Stimulated activated CD4-positive, alpha-beta T cell treated with anti-CD3 and anti-CD28 coated beads, Interleukin-1b, Interleukin-23, amount 100 ng/mL, for 24 hours (primary cell): ENCODE measurements at regions not wholly inside any gene's neighbourhood (a gene's known extent, or its start where the extent isn't known, plus 50 kb on each side); places are given as distances from the start of the nearest gene placed in this dataset.

Experiments
- DNase-seq, 4 experiments: peaks; one replicate each; pipeline ENCODE4 v3.0.0-alpha.2; 2020; ENCODE audit warnings: low read depth in 4 of 4, low spot score in 1 of 4

DNA sequence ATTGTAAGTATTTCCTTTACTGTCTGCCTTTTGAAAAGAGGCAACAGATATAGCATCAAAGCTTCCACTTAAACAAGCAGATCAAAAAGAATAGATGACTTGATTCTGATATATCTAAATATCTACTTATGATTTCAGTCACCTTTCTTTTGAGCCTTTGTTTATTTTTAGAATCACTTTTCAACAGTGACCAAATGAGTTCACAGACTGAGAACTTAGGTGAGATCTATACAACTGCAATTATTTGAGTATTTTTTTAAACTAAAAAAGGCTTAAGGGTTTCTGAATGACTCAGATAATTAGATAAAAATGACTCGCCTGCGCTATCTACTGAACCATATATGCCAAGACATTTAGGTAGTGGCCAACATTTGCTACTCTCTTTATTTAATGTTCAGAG lies 166.7 kb upstream of the KCNIP4 start:
- DNase-seq: no peak

- DNase-seq: no peak
Observed at GRCh38 chr4:22103768-22104167, 155.2 kb upstream of the KCNIP4 start.

DNA sequence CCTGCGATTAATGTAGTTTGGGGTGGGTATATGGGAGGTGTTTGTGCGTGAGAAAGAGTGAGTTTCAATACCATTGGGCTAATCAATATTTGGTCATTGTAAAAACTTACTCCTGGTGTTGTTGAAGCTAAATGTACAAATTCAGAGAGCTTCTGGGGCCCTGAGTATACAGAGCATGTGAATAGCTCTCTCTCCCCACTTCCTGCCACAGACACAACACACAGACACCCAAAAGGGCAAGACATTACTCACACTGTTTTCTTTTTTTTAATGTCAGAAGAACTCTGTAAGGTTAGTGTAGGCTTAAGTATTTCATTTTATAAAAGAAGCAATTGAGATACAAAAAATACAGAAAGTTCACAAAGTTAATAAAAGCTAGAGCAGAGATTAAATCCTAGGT lies 151.3 kb upstream of the KCNIP4 start:
- DNase-seq: no peak

DNA sequence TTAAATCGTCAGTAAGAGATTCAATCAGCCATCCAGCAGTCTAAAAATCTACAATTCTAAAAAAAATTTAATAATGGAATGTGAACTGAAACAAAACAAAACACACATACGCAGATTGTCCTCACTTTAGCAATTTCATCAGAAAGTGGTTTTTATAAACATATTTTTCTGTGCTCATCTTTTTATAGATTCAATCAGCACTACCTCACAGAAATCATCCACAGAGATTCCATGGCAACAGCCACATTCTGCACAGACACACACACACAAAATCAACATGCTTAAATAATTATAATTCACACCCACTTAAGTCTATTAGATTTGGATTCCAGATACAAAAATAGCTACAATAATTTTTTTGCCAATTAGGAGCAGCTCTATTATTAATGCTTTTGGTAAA lies 149.0 kb upstream of the KCNIP4 start:
- no peak for DNase-seq

- DNase-seq: no peak
Observed at GRCh38 chr4:22094217-22094616, 145.6 kb upstream of the KCNIP4 start.

DNA sequence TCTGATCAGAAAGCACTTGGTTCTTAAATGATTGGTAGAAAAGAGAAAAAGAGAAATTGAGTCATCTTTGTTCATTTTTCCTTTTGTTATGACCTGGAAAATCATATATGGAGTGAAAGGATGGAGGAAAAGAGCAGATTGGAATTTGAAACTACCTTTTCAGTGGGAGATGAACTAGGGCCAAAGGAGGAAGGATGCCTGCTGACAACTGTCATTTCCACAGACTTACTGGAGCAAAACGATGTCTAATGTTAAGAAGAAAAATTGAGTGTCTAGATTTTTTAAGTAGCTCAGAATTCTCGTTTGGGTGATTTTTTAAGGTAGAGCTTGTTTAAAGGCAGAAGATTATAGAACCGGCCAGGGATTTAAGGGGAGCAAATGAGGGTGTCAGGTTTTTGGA lies 144.6 kb upstream of the KCNIP4 start:
- no peak for DNase-seq

DNA sequence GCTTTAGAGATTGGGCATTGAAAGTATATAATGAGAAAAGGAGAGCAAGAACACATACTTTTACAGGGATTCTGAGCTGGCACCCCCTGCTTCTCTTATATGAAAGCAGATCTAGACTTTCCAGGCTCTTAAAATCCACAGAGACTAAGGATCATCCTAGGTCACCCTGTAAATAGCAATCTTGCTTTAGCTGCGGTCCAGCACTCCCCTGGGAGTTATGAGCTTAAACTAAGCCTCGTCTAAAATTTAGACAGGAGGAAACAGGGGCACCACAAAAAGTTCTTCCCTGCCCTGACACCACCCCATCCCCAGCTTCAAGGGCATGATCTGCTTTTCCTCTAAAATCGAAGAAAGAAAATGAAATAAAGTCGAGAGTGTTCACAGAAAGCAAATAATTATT lies 143.3 kb upstream of the KCNIP4 start:
- DNase-seq: no peak

DNA sequence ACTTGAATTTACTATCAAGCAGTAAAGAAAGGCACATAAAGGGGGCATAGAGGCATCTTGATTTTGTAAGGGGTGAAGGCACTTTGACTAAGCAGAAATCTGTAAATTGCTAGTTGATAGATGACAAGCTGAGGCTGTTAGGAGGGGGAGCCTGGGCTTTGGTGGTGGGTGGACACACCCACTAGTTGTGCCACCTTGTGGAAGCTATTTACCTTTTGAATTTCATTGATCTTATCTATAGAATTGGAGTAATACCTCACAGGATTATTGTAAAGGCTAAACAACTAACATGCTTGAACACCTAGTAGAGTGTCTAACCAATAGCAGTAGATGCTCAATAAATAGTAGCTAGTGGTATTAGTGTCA lies 142.8 kb upstream of the KCNIP4 start:
- DNase-seq: no peak

- DNase-seq: no peak
Observed at GRCh38 chr4:22090661-22091351, 142.2 kb upstream of the KCNIP4 start.

DNA sequence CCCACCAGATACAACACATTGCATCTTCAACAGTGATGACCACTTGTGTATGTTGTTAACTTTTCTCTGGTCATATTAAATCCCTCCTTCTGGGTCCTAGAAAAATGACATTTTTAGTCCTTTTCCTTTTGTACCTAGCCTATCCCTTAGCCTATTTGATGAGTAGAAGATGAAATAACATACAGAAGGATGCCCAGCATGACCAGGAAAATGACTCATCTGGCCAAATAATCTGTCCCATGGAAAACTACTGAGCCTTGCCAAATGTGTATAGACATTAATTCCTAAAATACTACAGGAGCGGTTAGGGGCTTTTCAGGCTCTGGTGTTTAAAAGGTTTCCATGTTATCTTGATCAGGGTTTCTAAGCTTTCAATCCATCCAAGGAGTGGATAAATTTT lies 129.0 kb upstream of the KCNIP4 start:
- no peak for DNase-seq

GRCh38 chr4:22072726-22073125 lies 124.2 kb upstream of the KCNIP4 start:
- no peak for DNase-seq

- DNase-seq: no peak
Observed at GRCh38 chr4:22072240-22072639, 123.7 kb upstream of the KCNIP4 start.

DNA sequence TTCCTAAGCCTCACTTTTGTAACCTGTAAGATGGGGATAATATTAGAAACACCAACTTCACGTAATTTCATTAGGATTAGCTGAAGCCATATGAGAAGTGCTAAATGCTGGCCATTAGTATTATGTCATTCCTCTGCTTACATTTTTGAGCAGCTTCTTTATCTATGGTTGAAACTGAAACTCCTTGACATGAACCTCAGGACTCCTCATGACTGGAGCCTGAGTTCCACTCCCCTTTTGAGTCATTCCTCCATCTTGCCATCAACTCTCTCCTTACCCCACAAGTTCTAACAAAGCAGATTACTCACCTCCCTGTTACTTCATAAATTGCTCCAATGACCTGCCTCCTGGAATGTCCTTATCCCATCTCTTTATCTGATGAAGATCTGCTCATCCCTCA lies 123.2 kb upstream of the KCNIP4 start:
- no peak for DNase-seq

DNA sequence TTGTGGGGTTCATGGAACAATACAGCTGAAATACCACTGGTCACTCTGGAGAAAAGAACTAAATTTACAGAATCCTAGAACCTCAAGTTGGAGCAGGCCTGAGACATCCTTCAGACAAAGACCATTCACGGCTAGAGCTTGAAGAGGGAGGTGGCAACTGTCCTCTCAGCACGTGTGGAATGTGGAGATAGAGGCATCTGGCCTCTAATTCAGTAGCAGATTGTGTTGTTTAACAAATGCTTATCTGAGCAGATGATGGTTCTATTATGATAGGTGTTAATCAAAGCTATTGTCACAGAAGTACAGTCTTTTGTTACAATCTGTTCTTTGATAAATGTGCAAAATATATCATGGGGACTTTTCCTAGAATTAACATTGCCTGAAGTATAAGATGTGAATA lies 121.7 kb upstream of the KCNIP4 start:
- DNase-seq: no peak

GRCh38 chr4:22063613-22064012 lies 115.0 kb upstream of the KCNIP4 start:
- no peak for DNase-seq

DNA sequence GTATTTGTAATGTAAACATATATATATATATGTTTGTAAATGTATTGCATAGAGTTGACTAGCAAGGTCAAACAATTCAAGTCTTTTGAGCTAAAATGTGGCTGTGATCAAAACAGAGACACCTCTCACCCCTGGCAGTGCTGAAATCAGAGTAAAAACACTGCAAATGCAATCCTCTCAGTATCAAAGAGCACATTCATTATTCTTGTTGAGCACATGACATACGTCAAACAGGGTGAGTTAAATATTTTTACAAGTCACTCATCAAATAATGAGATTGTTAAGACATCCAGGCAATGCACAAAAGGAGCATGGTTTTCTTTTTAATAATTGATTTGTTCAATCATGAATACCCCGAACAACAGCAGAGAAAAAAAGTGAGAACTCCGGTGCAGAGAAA lies 114.1 kb upstream of the KCNIP4 start:
- no peak for DNase-seq

- no peak for DNase-seq
Observed at GRCh38 chr4:22055954-22056353, 107.4 kb upstream of the KCNIP4 start.

- no peak for DNase-seq
Observed at GRCh38 chr4:22052076-22052475, 103.5 kb upstream of the KCNIP4 start.

DNA sequence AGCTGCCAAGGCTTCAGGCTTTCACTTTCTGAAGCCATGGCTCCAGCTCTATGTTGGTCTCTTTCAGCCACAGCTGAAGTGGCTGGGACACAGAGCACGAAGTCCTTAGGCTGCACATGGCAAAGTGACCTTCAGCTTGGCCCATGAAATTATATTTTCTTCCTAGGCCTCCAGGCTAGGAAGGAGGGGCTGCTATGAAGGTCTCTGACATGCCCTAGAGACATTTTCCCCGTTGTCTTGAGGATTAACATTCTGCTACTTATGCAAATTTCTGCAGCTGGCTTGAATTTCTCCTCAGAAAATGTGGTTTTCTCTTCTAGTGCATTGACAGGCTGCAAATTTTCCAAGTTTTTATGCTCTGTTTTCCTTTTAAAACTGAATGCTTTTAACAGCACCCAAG lies 99.8 kb upstream of the KCNIP4 start:
- no peak for DNase-seq

DNA sequence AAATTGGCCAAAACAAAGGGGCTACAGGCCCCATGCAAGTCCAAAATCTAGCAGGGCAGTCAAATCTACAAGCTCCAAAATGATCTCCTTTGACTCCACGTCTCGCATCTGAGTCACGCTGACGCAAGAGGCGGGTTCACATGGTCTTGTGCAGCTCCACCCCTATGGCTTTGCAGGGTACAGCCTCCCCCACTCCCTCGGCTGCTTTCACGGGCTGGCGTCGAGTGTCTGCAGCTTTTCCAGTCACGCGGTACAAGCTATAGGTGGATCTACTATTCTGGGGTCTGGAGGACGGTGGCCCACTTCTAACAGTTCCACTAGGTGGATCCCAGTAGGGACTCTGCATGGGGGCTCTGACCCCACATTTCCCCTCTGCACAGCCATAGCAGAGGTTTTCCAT lies 99.2 kb upstream of the KCNIP4 start:
- no peak for DNase-seq

GRCh38 chr4:22045051-22045630 lies 96.6 kb upstream of the KCNIP4 start:
- no peak for DNase-seq

- DNase-seq: no peak
Observed at GRCh38 chr4:22031423-22031822, 82.9 kb upstream of the KCNIP4 start.

DNA sequence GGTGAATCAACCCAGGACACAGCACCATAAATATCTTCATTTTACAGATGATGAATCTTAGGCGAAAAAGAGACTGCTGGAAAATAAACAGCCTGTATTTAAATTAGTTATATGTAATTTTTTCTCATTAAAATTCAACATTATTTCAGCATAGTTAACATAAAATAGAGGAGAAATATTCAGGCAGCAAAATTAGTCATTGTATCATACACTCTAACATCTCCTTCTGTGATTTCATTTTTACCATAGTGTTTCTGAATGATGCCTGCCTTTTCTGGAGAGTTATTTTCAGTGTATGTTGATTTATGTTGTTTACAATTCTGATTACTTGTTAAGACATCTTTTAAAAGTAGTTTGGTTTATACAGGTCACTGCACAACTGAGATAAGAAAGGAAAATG lies 82.3 kb upstream of the KCNIP4 start:
- no peak for DNase-seq
